Neural progenitor cell (in vitro differentiated cells): ENCODE measurements at regions not wholly inside any gene's neighbourhood (a gene's known extent, or its start where the extent isn't known, plus 50 kb on each side); places are given as distances from the start of the nearest gene placed in this dataset.

Experiments
- DNase-seq: peaks from one replicate; pipeline ENCODE4 v3.0.0-alpha.2; 2016; ENCODE audit warnings: low spot score
- H2AFZ ChIP-seq: fragments of 200-600 bp; sonication (generic); replicated peaks from 2 replicates; pipeline ENCODE4 v1.6.1; 2016; ENCODE audit warnings: antibody characterized with exemption
- H3F3A ChIP-seq: fragments of 200-600 bp; sonication (generic); 2 replicates; pipeline ENCODE4 v1.6.1; 2016; ENCODE audit warnings: antibody characterized with exemption, low read depth
- H3K27ac ChIP-seq: fragments of 200-600 bp; sonication (generic); 2 replicates; pipeline ENCODE4 v1.5.1; 2016; ENCODE audit warnings: mild to moderate bottlenecking
- H3K27me3 ChIP-seq: fragments of 200-600 bp; sonication (generic); 2 replicates; pipeline ENCODE4 v1.6.1; 2016; ENCODE audit warnings: mild to moderate bottlenecking, moderate library complexity
- H3K36me3 ChIP-seq: fragments of 200-600 bp; sonication (generic); 2 replicates; pipeline ENCODE4 v1.5.1; 2016
- H3K4me1 ChIP-seq: fragments of 200-600 bp; sonication (generic); 2 replicates; pipeline ENCODE4 v1.6.1; 2016; ENCODE audit warnings: mixed run types
- H3K4me2 ChIP-seq: fragments of 200-600 bp; sonication (generic); 2 replicates; pipeline ENCODE4 v1.6.1; 2016
- H3K4me3 ChIP-seq: fragments of 200-600 bp; sonication (generic); 2 replicates; pipeline ENCODE4 v1.5.1; 2016
- H3K79me2 ChIP-seq: fragments of 200-600 bp; sonication (generic); 2 replicates; pipeline ENCODE4 v1.6.1; 2016; ENCODE audit warnings: low read depth
- H3K9ac ChIP-seq: fragments of 200-600 bp; sonication (generic); 2 replicates; pipeline ENCODE4 v1.6.1; 2016
- H3K9me3 ChIP-seq: fragments of 200-600 bp; sonication (generic); 2 replicates; pipeline ENCODE4 v1.5.1; 2016; ENCODE audit warnings: low read depth
- H4K20me1 ChIP-seq: fragments of 200-600 bp; sonication (generic); 2 replicates; pipeline ENCODE4 v1.6.1; 2016; ENCODE audit warnings: low read depth
- H3K27ac Mint-ChIP-seq: 3 replicates; pipeline ENCODE4 v1.8.0; 2021; ENCODE audit warnings: mixed read lengths
- H3K27me3 Mint-ChIP-seq: 2 replicates; pipeline ENCODE4 v1.8.0; 2022; ENCODE audit warnings: low read depth, mild to moderate bottlenecking, inconsistent platforms, moderate library complexity, mixed read lengths; ENCODE audit not compliant: insufficient read depth
- H3K36me3 Mint-ChIP-seq: 3 replicates; pipeline ENCODE4 v1.8.0; 2021; ENCODE audit warnings: mixed read lengths
- H3K4me1 Mint-ChIP-seq: 3 replicates; pipeline ENCODE4 v1.8.0; 2021; ENCODE audit warnings: mixed read lengths
- H3K4me3 Mint-ChIP-seq: 3 replicates; pipeline ENCODE4 v1.8.0; 2021; ENCODE audit warnings: mild to moderate bottlenecking, moderate library complexity, mixed read lengths
- H3K9me3 Mint-ChIP-seq: 3 replicates; pipeline ENCODE4 v1.8.0; 2020; ENCODE audit warnings: mixed read lengths
- EZH2 ChIP-seq: fragments of 200-600 bp; sonication (generic); IDR thresholded peaks from 2 replicates; pipeline ENCODE4 v1.6.1; 2017; ENCODE audit warnings: antibody characterized with exemption, mild to moderate bottlenecking, moderate library complexity
- EZH2phosphoT487 ChIP-seq: fragments of 200-600 bp; sonication (generic); IDR thresholded peaks from 2 replicates; pipeline ENCODE4 v1.6.1; 2017; ENCODE audit warnings: antibody characterized with exemption
- TF ChIP-seq, protein P1 (sequence below): fragments of 200-600 bp; sonication (generic); IDR thresholded peaks from 2 replicates; pipeline ENCODE4 v1.5.1; 2017; ENCODE audit warnings: antibody characterized with exemption, mild to moderate bottlenecking

DNA sequence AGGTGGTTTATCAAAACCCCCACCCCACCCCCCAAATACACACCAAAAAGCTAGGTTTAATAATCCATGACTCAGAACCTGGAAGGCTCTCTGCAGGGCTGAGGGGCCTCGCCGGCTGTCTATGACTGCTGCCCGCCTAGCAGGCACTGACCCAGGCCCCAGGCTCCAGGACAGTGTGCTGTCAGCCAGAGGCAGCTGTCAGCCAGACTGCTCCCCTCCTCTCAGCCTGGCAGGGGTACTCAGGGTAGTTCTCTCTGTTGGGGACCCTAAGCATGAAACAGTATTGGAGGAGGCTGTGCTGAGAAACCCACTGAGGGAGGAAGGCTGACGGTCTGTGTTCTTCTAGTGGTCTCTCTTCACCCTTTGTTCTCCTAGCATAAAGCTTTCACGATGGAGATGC is 90.3 kb downstream of the CCDC185 start:
- TF ChIP-seq EZH2phosphoT487 (no peak), EZH2 (no peak)
- Histone ChIP-seq H3K9ac (no peak overlapping the region), H3K27ac (no peak overlapping the region), H3K4me2 (no peak overlapping the region), H4K20me1 (no peaks in the 10 kb centered on the region), H3K36me3 (no peaks in the 10 kb centered on the region), H3K79me2 (no peaks in the 10 kb centered on the region), H2AFZ (no peak overlapping the region), H3K9me3 (no peaks in the 10 kb centered on the region), H3K27me3 (no peaks in the 10 kb centered on the region), H3K4me3 (no peak overlapping the region), H3F3A (peaks cover 7% of the 10 kb centered on the region), H3K4me1 (peaks cover 8% of the 10 kb centered on the region)
- no peak for DNase-seq
- H3K36me3 Mint-ChIP-seq: no peaks in the 10 kb centered on the region
- no peak overlapping the region for H3K27ac Mint-ChIP-seq
- no peaks in the 10 kb centered on the region for H3K9me3 Mint-ChIP-seq
- H3K4me1 Mint-ChIP-seq: peaks cover 24% of the 10 kb centered on the region
- peaks cover 15% of the 10 kb centered on the region for H3K27me3 Mint-ChIP-seq
- H3K4me3 Mint-ChIP-seq: no peak overlapping the region

DNA sequence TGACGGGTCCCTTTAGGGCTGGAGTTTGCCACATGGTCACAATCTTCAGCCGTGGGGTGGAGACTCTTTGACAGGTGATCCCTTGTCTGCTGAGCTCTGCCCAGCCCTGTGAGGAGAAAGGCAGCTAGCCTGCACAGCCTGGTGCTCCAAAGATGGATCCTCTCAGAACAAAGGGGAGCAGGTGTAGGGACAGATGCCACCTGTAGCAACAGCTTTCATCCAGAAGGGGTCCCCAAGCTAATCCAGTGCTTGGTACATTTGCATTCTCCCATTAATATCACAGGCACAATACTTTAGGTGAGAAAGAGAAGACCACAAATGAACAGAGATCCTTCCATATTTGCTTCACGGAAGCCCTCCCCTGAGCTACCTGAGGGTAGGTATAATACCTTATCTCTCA is 93.2 kb downstream of the CCDC185 start:
- Histone ChIP-seq H3K36me3 (no peaks in the 10 kb centered on the region), H3K9me3 (no peaks in the 10 kb centered on the region), H3F3A (no peaks in the 10 kb centered on the region), H3K4me2 (no peak overlapping the region), H2AFZ (peak overlapping the region; percentile 26), H4K20me1 (no peaks in the 10 kb centered on the region), H3K4me1 (peaks cover 8% of the 10 kb centered on the region), H3K9ac (no peak overlapping the region), H3K79me2 (no peaks in the 10 kb centered on the region), H3K4me3 (no peak overlapping the region), H3K27me3 (no peaks in the 10 kb centered on the region), H3K27ac (no peak overlapping the region)
- no peak for DNase-seq
- TF ChIP-seq EZH2phosphoT487: no peak
- TF ChIP-seq, protein P1, sequence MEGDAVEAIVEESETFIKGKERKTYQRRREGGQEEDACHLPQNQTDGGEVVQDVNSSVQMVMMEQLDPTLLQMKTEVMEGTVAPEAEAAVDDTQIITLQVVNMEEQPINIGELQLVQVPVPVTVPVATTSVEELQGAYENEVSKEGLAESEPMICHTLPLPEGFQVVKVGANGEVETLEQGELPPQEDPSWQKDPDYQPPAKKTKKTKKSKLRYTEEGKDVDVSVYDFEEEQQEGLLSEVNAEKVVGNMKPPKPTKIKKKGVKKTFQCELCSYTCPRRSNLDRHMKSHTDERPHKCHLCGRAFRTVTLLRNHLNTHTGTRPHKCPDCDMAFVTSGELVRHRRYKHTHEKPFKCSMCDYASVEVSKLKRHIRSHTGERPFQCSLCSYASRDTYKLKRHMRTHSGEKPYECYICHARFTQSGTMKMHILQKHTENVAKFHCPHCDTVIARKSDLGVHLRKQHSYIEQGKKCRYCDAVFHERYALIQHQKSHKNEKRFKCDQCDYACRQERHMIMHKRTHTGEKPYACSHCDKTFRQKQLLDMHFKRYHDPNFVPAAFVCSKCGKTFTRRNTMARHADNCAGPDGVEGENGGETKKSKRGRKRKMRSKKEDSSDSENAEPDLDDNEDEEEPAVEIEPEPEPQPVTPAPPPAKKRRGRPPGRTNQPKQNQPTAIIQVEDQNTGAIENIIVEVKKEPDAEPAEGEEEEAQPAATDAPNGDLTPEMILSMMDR: no peak
- no peak for TF ChIP-seq EZH2
- no peak overlapping the region for H3K4me3 Mint-ChIP-seq
- no peaks in the 10 kb centered on the region for H3K9me3 Mint-ChIP-seq
- no peaks in the 10 kb centered on the region for H3K36me3 Mint-ChIP-seq
- peaks cover 24% of the 10 kb centered on the region for H3K4me1 Mint-ChIP-seq
- no peak overlapping the region for H3K27ac Mint-ChIP-seq
- H3K27me3 Mint-ChIP-seq: peaks cover 12% of the 10 kb centered on the region

DNA sequence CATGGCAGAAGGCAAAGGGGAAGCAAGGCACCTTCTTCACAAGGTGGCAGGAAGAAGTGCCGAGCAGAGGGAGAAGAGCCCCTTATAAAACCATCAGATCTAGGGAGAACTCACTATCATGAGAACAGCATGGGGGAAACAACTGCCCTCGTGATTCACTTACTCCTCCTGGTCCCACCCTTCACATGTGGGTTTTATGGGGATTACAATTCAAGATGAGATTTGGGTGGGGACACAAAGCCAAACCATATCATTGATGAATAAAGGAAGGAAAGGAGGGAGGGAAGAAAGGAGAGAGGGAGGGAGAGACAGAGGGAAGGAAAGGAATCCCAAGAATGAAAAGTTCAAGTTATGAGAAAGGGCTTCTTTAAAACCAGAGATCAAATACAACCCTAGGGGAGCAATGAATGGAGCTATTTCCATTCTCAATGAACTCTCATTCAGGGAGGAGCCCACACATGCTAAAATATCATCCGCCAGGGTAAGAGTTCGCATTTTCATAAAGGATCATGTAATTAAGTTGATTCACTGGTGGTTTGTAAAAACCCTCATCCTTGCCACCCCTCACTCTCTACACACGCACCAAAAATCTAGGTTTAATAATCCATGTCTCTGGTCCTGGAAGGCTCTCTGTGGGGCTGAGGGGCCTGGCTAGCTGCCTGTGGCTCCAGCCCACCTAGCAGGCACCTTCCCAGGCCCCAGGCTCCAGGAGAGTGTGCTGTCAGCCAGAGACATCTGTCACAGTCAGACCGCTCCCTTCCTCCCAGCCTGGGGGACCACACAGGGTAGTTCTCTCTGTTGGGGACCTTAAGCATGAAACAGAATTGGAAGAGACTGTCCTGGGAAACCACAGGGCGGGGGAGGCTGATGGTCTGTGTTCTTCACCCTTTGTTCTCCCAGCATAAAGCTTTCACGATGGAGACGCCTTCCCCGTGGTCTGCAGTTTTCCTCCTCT is 94.0 kb downstream of the CCDC185 start:
- TF ChIP-seq EZH2phosphoT487: no peak
- no peak for TF ChIP-seq EZH2
- TF ChIP-seq, protein P1: no peak
- no peaks in the 10 kb centered on the region for H3K9me3 ChIP-seq
- H3K36me3 ChIP-seq: no peaks in the 10 kb centered on the region
- no peak overlapping the region for H3K4me3 ChIP-seq
- no peak overlapping the region for H3K4me2 ChIP-seq
- no peaks in the 10 kb centered on the region for H3F3A ChIP-seq
- no peaks in the 10 kb centered on the region for H3K9me3 Mint-ChIP-seq
- no peak overlapping the region for H3K27ac ChIP-seq
- no peak overlapping the region for H3K27ac Mint-ChIP-seq
- peak; percentile 18 for DNase-seq
- no peaks in the 10 kb centered on the region for H3K27me3 ChIP-seq
- H2AFZ ChIP-seq: peak overlapping the region; percentile 5
- H3K9ac ChIP-seq: no peak overlapping the region
- H3K4me3 Mint-ChIP-seq: no peak overlapping the region
- H3K4me1 ChIP-seq: peaks cover 8% of the 10 kb centered on the region
- H4K20me1 ChIP-seq: no peaks in the 10 kb centered on the region
- H3K4me1 Mint-ChIP-seq: peaks cover 24% of the 10 kb centered on the region
- H3K36me3 Mint-ChIP-seq: no peaks in the 10 kb centered on the region
- no peaks in the 10 kb centered on the region for H3K79me2 ChIP-seq
- peaks cover 12% of the 10 kb centered on the region for H3K27me3 Mint-ChIP-seq

DNA sequence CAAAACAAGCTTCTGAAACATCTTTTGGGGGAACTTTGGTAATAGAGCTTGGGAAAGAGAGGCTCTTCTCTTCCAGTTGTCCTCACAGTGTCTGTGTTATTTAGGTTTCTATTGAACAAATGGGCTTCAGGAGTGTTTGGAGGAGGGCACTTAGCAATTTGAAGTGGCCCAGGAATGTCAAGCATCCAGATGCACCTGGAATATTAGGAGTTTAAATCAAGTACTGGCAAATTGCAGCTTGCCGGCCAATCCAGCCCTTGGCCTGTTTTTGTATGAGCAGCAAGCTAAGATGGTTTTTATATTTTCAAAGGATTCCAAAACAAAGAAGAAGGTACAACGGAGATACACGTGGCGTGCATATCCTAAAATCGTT is 94.7 kb downstream of the CCDC185 start:
- Mint-ChIP-seq H3K27me3 (peaks cover 13% of the 10 kb centered on the region), H3K36me3 (no peaks in the 10 kb centered on the region), H3K4me3 (no peak overlapping the region), H3K9me3 (peaks cover 2% of the 10 kb centered on the region), H3K4me1 (peaks cover 22% of the 10 kb centered on the region), H3K27ac (no peak overlapping the region)
- Histone ChIP-seq H3K9ac (no peak overlapping the region), H3K27ac (no peak overlapping the region), H2AFZ (peak overlapping the region; percentile 5), H3K79me2 (no peaks in the 10 kb centered on the region), H3K27me3 (no peaks in the 10 kb centered on the region), H3K4me2 (no peak overlapping the region), H3K9me3 (no peaks in the 10 kb centered on the region), H4K20me1 (no peaks in the 10 kb centered on the region), H3K36me3 (no peaks in the 10 kb centered on the region), H3K4me3 (no peak overlapping the region), H3K4me1 (peaks cover 8% of the 10 kb centered on the region), H3F3A (no peaks in the 10 kb centered on the region)
- no peak for DNase-seq
- no peak for TF ChIP-seq EZH2phosphoT487
- TF ChIP-seq, protein P1: no peak
- TF ChIP-seq EZH2: no peak
